OCI-LY7 (cell line): ENCODE measurements at regions not wholly inside any gene's neighbourhood (a gene's known extent, or its start where the extent isn't known, plus 50 kb on each side); places are given as distances from the start of the nearest gene placed in this dataset.

ENCODE experiments used
- CTCF ChIP-seq: fragments of 200-600 bp; sonication (generic); conservative IDR thresholded peaks from 2 replicates; pipeline ENCODE4 v1.5.1; 2014; ENCODE audit warnings: mild to moderate bottlenecking, antibody characterized with exemption, low read length, moderate library complexity, mixed read lengths
- EZH2phosphoT487 ChIP-seq: fragments of 200-600 bp; sonication (generic); IDR thresholded peaks from 2 replicates; pipeline ENCODE4 v1.6.1; 2018; ENCODE audit warnings: low read depth, borderline replicate concordance, mild to moderate bottlenecking, mixed run types, antibody characterized with exemption, low read length, moderate library complexity, mixed read lengths

- no peak for TF ChIP-seq CTCF
- no peak for TF ChIP-seq EZH2phosphoT487
These were observed 80.3 kb upstream of the FAM171A1 start for GRCh38 chr10:15451137-15452094.
